Panc1 (cell line): ENCODE measurements at regions not wholly inside any gene's neighbourhood (a gene's known extent, or its start where the extent isn't known, plus 50 kb on each side); places are given as distances from the start of the nearest gene placed in this dataset.

Experiments used
- CTCF ChIP-seq: fragments of 450-650 bp; IDR thresholded peaks from 2 replicates; pipeline ENCODE4 v1.5.1; 2017; ENCODE audit warnings: mild to moderate bottlenecking
- POLR2AphosphoS5 ChIP-seq: IDR thresholded peaks from 2 replicates; pipeline ENCODE4 v1.6.1; 2012; ENCODE audit warnings: mild to moderate bottlenecking, low read depth, low read length, moderate library complexity
- REST ChIP-seq, 2 experiments: IDR thresholded peaks; 2 replicates each; pipeline ENCODE4 v1.6.1; 2011 to 2012; ENCODE audit warnings: low read depth in 2 of 2, control low read depth in 1 of 2, low read length in 1 of 2, mild to moderate bottlenecking in 1 of 2, moderate library complexity in 1 of 2; ENCODE audit not compliant: insufficient read depth in 1 of 2
- SIN3A ChIP-seq: IDR thresholded peaks from 2 replicates; pipeline ENCODE4 v1.6.1; 2012; ENCODE audit warnings: low read depth, mild to moderate bottlenecking, low read length, moderate library complexity, borderline replicate concordance; ENCODE audit not compliant: insufficient read depth

GRCh38 chr5:5798462-5798861 is 376.0 kb downstream of the ICE1 start:
- TF ChIP-seq CTCF (no peak), REST (IDR thresholded peaks at IDR 0.05; ENCODE audit: insufficient read depth in 1 of 2, low read depth in 2 of 2, low read length in 1 of 2) (no peak), SIN3A (no peak), POLR2AphosphoS5 (no peak)
